ENCODE measurements at regions not wholly inside any gene's neighbourhood (a gene's known extent, or its start where the extent isn't known, plus 50 kb on each side); places are given as distances from the start of the nearest gene placed in this dataset.

DNA sequence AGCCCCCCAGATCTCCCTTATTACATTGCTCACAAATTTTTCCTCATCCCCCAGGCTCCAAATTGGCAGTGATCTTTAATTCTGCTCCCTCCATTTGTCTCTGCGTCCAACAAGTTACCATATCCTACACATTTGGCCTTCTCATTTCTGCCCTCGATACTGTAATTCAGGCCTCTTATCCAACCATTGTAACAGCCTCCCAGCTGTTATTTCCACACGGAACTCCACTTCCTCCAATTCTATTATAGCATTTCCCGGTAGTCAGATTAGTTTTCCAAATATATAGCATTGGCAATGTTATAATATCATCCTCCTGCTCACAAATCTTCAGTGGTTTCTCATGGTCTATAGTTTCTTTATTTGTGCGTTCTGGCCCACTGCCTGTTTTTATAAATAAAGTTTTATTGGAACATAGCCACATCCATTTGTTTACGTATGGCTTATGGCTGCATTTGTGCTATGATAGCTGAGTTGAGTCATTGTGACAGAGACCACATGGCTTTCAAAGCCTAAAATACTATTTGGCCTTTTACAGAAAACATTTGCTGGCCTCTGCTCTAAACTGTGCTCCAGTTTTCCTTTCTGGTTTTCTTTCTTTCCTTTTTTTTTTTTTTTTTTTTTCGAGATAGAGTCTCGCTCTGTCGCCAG is 126.5 kb upstream of the ZNF438 start:
- no peak for FAIRE-seq
- no peak for DNase-seq (ENCODE audit: insufficient read length, low spot score)

DNA sequence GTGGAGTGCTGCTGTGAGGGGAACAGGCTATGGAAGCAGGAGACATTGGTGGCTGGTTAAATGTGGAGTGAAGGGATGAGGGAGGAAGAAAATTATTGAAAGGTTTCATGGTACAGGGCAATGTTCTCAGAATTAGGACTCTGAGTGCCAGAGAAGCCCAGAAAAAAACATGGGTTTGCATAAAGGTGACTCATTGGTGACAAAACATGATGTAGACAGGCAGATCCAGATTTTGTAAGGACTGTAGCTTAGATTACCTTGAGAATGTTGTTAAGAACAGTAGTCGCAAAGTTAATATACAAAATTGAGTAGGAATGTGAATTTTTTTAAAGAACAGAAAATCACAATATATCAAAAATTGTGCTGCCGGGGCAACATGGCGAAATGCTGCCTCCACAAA is 134.9 kb upstream of the ZNF438 start:
- DNase-seq (ENCODE audit: insufficient read length, low spot score) (no peak), FAIRE-seq (no peak)
- no peak for TF ChIP-seq CTCF (IDR thresholded peaks at IDR 0.05; ENCODE audit: insufficient read depth, missing control alignments)

More for the DNA sequence above, 126.5 kb upstream of the ZNF438 start:
- no peak for TF ChIP-seq CTCF (IDR thresholded peaks at IDR 0.05; ENCODE audit: insufficient read depth, missing control alignments)

DNA sequence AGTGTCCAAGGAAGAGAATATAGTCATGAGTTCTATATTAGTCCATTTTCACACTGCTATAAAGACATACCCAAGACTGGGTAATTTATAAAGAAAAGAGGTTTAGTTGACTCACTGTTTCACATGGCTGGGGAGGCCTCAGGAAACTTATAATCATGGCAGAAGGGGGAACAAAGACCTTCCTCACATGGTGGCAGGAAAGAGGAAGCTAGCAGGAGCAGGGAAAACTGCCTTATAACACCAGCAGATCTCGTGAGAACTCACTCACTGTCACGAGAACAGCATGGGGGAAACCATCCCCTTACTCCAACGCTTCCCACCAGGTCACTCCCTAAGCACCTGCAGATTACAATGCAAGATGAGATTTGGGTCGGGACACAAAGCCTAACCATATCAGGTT is 139.0 kb upstream of the ZNF438 start:
- no peak for TF ChIP-seq CTCF (IDR thresholded peaks at IDR 0.05; ENCODE audit: insufficient read depth, missing control alignments)
- DNase-seq (ENCODE audit: insufficient read length, low spot score), result no peak
- no peak for FAIRE-seq

- no peak for FAIRE-seq
- no peak for TF ChIP-seq CTCF (IDR thresholded peaks at IDR 0.05; ENCODE audit: insufficient read depth, missing control alignments)
Observed at GRCh38 chr10:31171402-31172083, 139.9 kb upstream of the ZNF438 start.

DNA sequence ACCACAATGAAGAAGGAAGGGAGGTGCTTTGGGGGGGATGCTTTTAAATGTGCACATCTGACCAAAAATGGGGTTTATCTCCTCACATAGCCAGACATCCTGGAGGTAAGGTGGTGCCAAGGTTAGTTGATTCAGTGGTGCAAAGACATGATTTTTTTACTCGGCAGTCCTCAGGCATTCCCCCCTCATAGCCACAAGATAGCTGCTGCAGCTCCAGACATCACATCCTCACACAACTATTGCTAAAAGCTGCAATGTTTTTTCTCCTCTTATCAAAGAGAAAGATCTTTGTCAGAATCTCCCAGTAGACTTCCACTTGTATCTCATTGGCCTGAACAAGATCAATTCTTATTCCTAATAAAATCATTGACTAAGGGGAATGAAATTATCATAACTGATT is 141.3 kb upstream of the ZNF438 start:
- no peak for TF ChIP-seq CTCF (IDR thresholded peaks at IDR 0.05; ENCODE audit: insufficient read depth, missing control alignments)
- FAIRE-seq, result no peak
- DNase-seq (ENCODE audit: insufficient read length, low spot score), result no peak

More at GRCh38 chr10:31171402-31172083, 139.9 kb upstream of the ZNF438 start:
- DNase-seq (ENCODE audit: insufficient read length, low spot score), result no peak

- DNase-seq (ENCODE audit: insufficient read length, low spot score) (no peak), FAIRE-seq (no peak)
- no peak for TF ChIP-seq CTCF (IDR thresholded peaks at IDR 0.05; ENCODE audit: insufficient read depth, missing control alignments)
Observed at GRCh38 chr10:31173752-31174151, 142.1 kb upstream of the ZNF438 start.

- TF ChIP-seq CTCF (IDR thresholded peaks at IDR 0.05; ENCODE audit: insufficient read depth, missing control alignments), result no peak
- FAIRE-seq (no peak), DNase-seq (ENCODE audit: insufficient read length, low spot score) (no peak)
Observed at GRCh38 chr10:31179091-31179680, 139.8 kb upstream of the ZEB1 start.
